Right lobe of liver (tissue), 6 donors: ENCODE measurements at regions not wholly inside any gene's neighbourhood (a gene's known extent, or its start where the extent isn't known, plus 50 kb on each side); places are given as distances from the start of the nearest gene placed in this dataset.
A peak's percentile ranks its signal among the peaks of the same experiment; 100 is the strongest.

Source experiments
- ATAC-seq, 4 donors: fragments of 200-7000 bp; cut with Tn5 transposase; one replicate each; pipeline ENCODE4 v1.9.1; 2020; ENCODE audit warnings: mild to moderate bottlenecking in 4 of 4, moderate library complexity in 4 of 4
- DNase-seq, 3 donors: peaks; one replicate each; pipeline ENCODE4 v3.0.0-alpha.2; 2020
- H3K27ac ChIP-seq, 3 donors: fragments of 200-600 bp; one replicate each; pipeline ENCODE4 v1.8.0; 2022
- H3K27me3 ChIP-seq, 2 donors: fragments of 200-600 bp; one replicate each; pipeline ENCODE4 v1.8.0; 2022
- H3K36me3 ChIP-seq, 4 donors: fragments of 200-600 bp; sonication (generic) in 1 of 4; one replicate each; pipeline versions ENCODE4 v1.5.1 to v1.8.0; 2017 to 2022; ENCODE audit warnings: control low read depth in 1 of 4
- H3K4me1 ChIP-seq, 4 donors: fragments of 200-600 bp; sonication (generic) in 1 of 4; one replicate each; pipeline versions ENCODE4 v1.5.1 to v1.8.0; 2017 to 2022; ENCODE audit warnings: control low read depth in 1 of 4
- H3K4me3 ChIP-seq, 3 donors: fragments of 200-600 bp; one replicate each; pipeline ENCODE4 v1.8.0; 2022
- H3K9me3 ChIP-seq, 4 donors: fragments of 200-600 bp; sonication (generic) in 1 of 4; one replicate each; pipeline versions ENCODE4 v1.5.1 to v1.8.0; 2017 to 2022; ENCODE audit warnings: control low read depth in 1 of 4
- POLR2A ChIP-seq: fragments of 450-650 bp; IDR thresholded peaks from one replicate; pipeline ENCODE4 v1.6.1; 2017; ENCODE audit warnings: antibody characterized with exemption, mild to moderate bottlenecking
- WGBS: methylation state at CpG from one replicate; pipeline ENCODE4 v1.1.6; 2018; ENCODE audit warnings: low coverage, low lambda C conversion rate; ENCODE audit not compliant: insufficient coverage; ENCODE audit errors: missing lambda C conversion rate; 5-methylcytosine and 5-hydroxymethylcytosine counted together
- intact Hi-C, 2 donors: fragments of 100-400 bp; cut with DNase I; formaldehyde crosslinking; loops; one replicate each; pipeline versions ENCODE4 v1.11.2 to v1.14.1; 2022
- TF ChIP-seq, protein P1 (sequence below), 4 donors: fragments of 200-600 bp in 3 of 4; fragments of 450-650 bp in 1 of 4; IDR thresholded peaks; one replicate each; pipeline versions ENCODE4 v1.5.1 to v1.8.0; 2016 to 2022; ENCODE audit warnings: antibody characterized with exemption in 4 of 4, mild to moderate bottlenecking in 2 of 4
- donor health status: DM: no; HTN: yes; CAD: no.
- donor health status: DM: no; HTN: no; CAD: no.
- donor health status: DM: no; HTN: no; CAD: no.
- donor health status: DM: no; HTN: yes; CAD: no.
- donor health status: DM: no; HTN: yes; CAD: no.

DNA sequence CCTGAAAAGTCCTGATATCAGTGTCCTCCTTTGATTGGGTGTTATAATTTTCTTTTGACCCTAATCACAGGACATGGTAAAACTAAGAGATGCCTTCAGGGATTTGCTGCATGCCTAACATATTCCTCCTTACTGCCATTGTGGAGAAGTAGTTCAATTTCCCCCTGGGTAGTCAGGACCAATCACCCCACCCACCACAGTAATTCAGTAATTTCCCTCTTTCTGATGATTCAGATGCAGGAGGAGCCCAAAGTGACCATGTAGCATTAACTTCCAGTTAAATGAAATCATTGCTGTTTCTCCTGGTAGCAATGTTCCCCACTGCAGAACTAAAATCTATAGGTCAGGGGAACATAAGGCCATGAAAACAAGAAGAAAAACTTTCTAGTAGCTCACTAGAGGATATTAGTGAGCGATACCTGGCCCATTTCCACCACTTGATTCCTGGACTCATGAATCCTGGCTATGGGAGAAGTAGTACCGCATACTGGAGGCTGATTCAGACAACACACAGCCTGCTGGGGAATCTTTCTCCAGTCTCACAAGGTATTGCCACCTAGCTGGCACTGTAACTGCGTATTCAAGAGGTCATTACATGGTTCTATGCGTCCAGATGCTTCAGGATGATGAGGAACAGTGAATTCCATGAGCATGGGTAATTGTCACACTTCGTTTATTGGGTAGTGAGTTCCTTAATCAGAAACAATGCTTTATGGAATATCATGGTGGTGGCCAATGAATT, 561.2 kb downstream of the HAO1 start:
- H3K4me1 ChIP-seq = no peaks in the 10 kb centered on the region
- H3K9me3 ChIP-seq = no peaks in the 10 kb centered on the region
- no peak overlapping the region for H3K27ac ChIP-seq
- no peaks in the 10 kb centered on the region for H3K36me3 ChIP-seq
- 77% methylated on average over 5 of the region's 5 CpGs for WGBS
- no peak overlapping the region for H3K4me3 ChIP-seq
- ATAC-seq (no peak), DNase-seq (no peak)
- no peaks in the 10 kb centered on the region for H3K27me3 ChIP-seq
- intact Hi-C loops = no loop called here
- TF ChIP-seq, protein P1, sequence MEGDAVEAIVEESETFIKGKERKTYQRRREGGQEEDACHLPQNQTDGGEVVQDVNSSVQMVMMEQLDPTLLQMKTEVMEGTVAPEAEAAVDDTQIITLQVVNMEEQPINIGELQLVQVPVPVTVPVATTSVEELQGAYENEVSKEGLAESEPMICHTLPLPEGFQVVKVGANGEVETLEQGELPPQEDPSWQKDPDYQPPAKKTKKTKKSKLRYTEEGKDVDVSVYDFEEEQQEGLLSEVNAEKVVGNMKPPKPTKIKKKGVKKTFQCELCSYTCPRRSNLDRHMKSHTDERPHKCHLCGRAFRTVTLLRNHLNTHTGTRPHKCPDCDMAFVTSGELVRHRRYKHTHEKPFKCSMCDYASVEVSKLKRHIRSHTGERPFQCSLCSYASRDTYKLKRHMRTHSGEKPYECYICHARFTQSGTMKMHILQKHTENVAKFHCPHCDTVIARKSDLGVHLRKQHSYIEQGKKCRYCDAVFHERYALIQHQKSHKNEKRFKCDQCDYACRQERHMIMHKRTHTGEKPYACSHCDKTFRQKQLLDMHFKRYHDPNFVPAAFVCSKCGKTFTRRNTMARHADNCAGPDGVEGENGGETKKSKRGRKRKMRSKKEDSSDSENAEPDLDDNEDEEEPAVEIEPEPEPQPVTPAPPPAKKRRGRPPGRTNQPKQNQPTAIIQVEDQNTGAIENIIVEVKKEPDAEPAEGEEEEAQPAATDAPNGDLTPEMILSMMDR (IDR thresholded peaks at IDR 0.05) = no peak
- TF ChIP-seq POLR2A = no peak

DNA sequence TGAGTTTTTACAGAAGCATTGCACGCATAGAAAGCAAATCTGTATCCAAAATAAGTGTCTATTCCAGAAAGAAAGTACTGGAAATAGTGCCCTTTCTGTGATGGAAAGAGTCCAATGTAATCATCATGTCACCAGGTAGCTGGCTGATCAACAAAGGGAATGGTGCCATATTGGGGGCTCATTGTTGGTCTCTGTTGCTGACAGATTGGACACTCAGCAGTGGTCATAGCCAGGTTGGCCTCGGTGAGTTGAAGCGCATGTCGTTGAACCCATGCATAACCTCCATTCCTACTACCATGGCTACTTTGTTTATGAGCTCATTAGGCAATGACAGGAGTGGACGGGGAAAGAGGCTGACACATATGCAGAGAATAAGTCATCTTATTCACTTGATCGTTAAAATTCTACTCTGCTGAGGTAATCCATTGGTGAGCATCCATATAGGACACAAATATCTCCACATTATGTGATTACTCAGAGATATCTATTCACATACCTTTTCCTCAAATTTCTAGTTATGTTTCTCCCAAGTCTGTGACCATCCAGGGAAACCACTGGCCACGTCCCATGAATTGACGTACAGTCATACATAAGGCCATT, 560.5 kb downstream of the HAO1 start:
- Histone ChIP-seq H3K4me1 (no peaks in the 10 kb centered on the region), H3K27ac (no peak overlapping the region), H3K9me3 (no peaks in the 10 kb centered on the region), H3K4me3 (no peak overlapping the region), H3K27me3 (no peaks in the 10 kb centered on the region), H3K36me3 (no peaks in the 10 kb centered on the region)
- intact Hi-C loops = no loop called here
- no peak for ATAC-seq
- no peak for DNase-seq
- 50% methylated on average over 7 of the region's 8 CpGs for WGBS
- no peak for TF ChIP-seq POLR2A
- TF ChIP-seq, protein P1 (IDR thresholded peaks at IDR 0.05) = no peak

DNA sequence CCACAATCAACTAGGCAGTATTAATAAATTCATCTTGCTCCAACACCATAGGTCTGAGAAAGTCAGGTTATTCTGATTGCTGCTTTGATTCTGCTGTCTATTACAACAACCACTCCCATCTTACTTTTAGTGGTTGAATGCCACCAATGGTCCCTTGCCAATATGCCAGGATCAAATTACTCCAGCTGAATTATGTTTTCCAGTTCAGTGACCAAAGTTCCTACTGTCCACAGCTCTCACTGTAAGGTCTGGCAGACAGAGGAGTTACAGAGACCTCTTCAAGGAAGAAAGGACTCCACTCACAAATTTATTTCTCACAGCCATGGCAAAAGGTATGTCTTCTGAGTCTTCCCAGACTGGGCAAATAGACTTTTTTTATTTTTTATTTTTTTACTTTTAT, 557.0 kb downstream of the HAO1 start:
- ATAC-seq (no peak), DNase-seq (no peak)
- Histone ChIP-seq H3K36me3 (no peaks in the 10 kb centered on the region), H3K27ac (no peak overlapping the region), H3K27me3 (no peaks in the 10 kb centered on the region), H3K4me1 (no peaks in the 10 kb centered on the region), H3K9me3 (no peaks in the 10 kb centered on the region), H3K4me3 (no peak overlapping the region)
- no peak for TF ChIP-seq POLR2A
- TF ChIP-seq, protein P1 (IDR thresholded peaks at IDR 0.05) = no peak
- intact Hi-C loops = no loop called here

DNA sequence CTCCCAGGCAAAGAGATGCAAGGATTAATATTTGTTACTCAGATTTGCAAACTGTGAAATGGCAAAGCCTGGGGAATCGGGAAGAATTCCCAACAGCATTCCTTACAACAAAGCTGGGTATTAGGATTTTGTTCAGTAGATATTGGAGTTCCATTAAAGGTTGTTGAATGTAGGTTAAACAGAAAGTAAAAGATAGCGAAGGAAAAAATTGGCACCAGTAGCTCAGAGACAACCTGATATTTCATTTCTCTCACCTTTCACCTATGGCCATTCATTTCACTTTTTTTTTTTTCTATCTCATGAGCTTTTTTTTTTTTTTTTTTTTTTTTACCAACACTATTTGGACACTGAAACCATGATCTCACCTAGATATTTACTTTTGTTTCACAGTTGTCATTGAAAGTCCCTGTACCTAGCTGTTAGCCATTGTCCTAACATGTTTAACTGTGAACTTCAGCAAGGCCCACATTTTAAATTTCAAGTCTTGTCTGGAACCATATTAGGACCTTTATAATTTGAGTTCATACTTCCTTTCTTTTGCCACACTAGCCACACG, 552.5 kb downstream of the HAO1 start:
- Histone ChIP-seq H3K4me1 (no peaks in the 10 kb centered on the region), H3K36me3 (no peaks in the 10 kb centered on the region), H3K27ac (no peak overlapping the region), H3K9me3 (no peaks in the 10 kb centered on the region), H3K4me3 (no peak overlapping the region), H3K27me3 (no peaks in the 10 kb centered on the region)
- ATAC-seq = peak; percentile 31 to 92 (median 51)
- 43% methylated on average over 3 of the region's 3 CpGs for WGBS
- intact Hi-C loops = no loop called here
- DNase-seq = no peak
- no peak for TF ChIP-seq POLR2A
- TF ChIP-seq, protein P1 (IDR thresholded peaks at IDR 0.05) = no peak
